ENCODE measurements at regions not wholly inside any gene's neighbourhood (a gene's known extent, or its start where the extent isn't known, plus 50 kb on each side); places are given as distances from the start of the nearest gene placed in this dataset.

- POLR2A ChIA-PET: no interaction called here
- CTCF ChIA-PET: no interaction called here
- no peaks in the 10 kb centered on the region for H3K4me1 Mint-ChIP-seq (ENCODE audit: low read depth)
- H3K27ac Mint-ChIP-seq: no peak overlapping the region
- no peaks in the 10 kb centered on the region for H3K27me3 Mint-ChIP-seq (ENCODE audit: low read depth)
- ATAC-seq (no peak), DNase-seq (no peak)
- no peaks in the 10 kb centered on the region for H3K36me3 Mint-ChIP-seq (ENCODE audit: low read depth)
- no peaks in the 10 kb centered on the region for H3K9me3 Mint-ChIP-seq (ENCODE audit: insufficient read depth)
- no peak overlapping the region for H3K4me3 Mint-ChIP-seq
Observed at GRCh38 chr5:34585601-34586104, 70.5 kb upstream of the RAI14 start.

- ATAC-seq: no peak
- Mint-ChIP-seq H3K27me3 (ENCODE audit: low read depth) (no peaks in the 10 kb centered on the region), H3K9me3 (ENCODE audit: insufficient read depth) (no peaks in the 10 kb centered on the region), H3K27ac (no peak overlapping the region), H3K4me3 (no peak overlapping the region), H3K36me3 (ENCODE audit: low read depth) (no peaks in the 10 kb centered on the region), H3K4me1 (ENCODE audit: low read depth) (no peaks in the 10 kb centered on the region)
- no peak for DNase-seq
- CTCF ChIA-PET: no interaction called here
- POLR2A ChIA-PET: no interaction called here
Observed at GRCh38 chr5:34586117-34586885, 69.8 kb upstream of the RAI14 start.

- ATAC-seq: no peak
- H3K27ac Mint-ChIP-seq: no peak overlapping the region
- no peaks in the 10 kb centered on the region for H3K27me3 Mint-ChIP-seq (ENCODE audit: low read depth)
- no peaks in the 10 kb centered on the region for H3K9me3 Mint-ChIP-seq (ENCODE audit: insufficient read depth)
- CTCF ChIA-PET: no interaction called here
- no peaks in the 10 kb centered on the region for H3K4me1 Mint-ChIP-seq (ENCODE audit: low read depth)
- POLR2A ChIA-PET: no interaction called here
- H3K36me3 Mint-ChIP-seq (ENCODE audit: low read depth): no peaks in the 10 kb centered on the region
- DNase-seq: no peak
- H3K4me3 Mint-ChIP-seq: no peak overlapping the region
Observed at GRCh38 chr5:34587355-34588241, 68.5 kb upstream of the RAI14 start.

- Mint-ChIP-seq H3K27ac (no peak overlapping the region), H3K9me3 (ENCODE audit: insufficient read depth) (no peaks in the 10 kb centered on the region), H3K4me1 (ENCODE audit: low read depth) (no peaks in the 10 kb centered on the region), H3K27me3 (ENCODE audit: low read depth) (no peaks in the 10 kb centered on the region), H3K36me3 (ENCODE audit: low read depth) (no peaks in the 10 kb centered on the region), H3K4me3 (no peak overlapping the region)
- no peak for ATAC-seq
- POLR2A ChIA-PET: no interaction called here
- CTCF ChIA-PET: no interaction called here
- no peak for DNase-seq
Observed at GRCh38 chr5:34589832-34590231, 66.3 kb upstream of the RAI14 start.

- Mint-ChIP-seq H3K4me1 (ENCODE audit: low read depth) (no peaks in the 10 kb centered on the region), H3K4me3 (no peak overlapping the region), H3K36me3 (ENCODE audit: low read depth) (no peaks in the 10 kb centered on the region), H3K9me3 (ENCODE audit: insufficient read depth) (no peaks in the 10 kb centered on the region), H3K27me3 (ENCODE audit: low read depth) (no peaks in the 10 kb centered on the region), H3K27ac (no peak overlapping the region)
- CTCF ChIA-PET: no interaction called here
- DNase-seq (no peak), ATAC-seq (no peak)
- POLR2A ChIA-PET: no interaction called here
Observed at GRCh38 chr5:34591723-34592122, 64.4 kb upstream of the RAI14 start.

GRCh38 chr5:34597034-34598027, 58.8 kb upstream of the RAI14 start:
- DNase-seq (no peak), ATAC-seq (no peak)
- no peaks in the 10 kb centered on the region for H3K4me1 Mint-ChIP-seq (ENCODE audit: low read depth)
- H3K36me3 Mint-ChIP-seq (ENCODE audit: low read depth): no peaks in the 10 kb centered on the region
- ChIA-PET POLR2A (no interaction called here), CTCF (interaction anchor here (0.6 kb wide), 1 partner anchor 326 kb away, joined by 3 read pairs; no protein-coding TSS in a partner anchor)
- no peaks in the 10 kb centered on the region for H3K27me3 Mint-ChIP-seq (ENCODE audit: low read depth)
- H3K4me3 Mint-ChIP-seq: no peak overlapping the region
- H3K9me3 Mint-ChIP-seq (ENCODE audit: insufficient read depth): no peaks in the 10 kb centered on the region
- no peak overlapping the region for H3K27ac Mint-ChIP-seq

GRCh38 chr5:34598177-34598794, 57.8 kb upstream of the RAI14 start:
- ChIA-PET POLR2A (interaction anchor here (0.5 kb wide), 1 partner anchor 1905 kb away, joined by 4 read pairs; no protein-coding TSS in a partner anchor), CTCF (interaction anchor here (0.6 kb wide), 1 partner anchor 325 kb away, joined by 3 read pairs; no protein-coding TSS in a partner anchor)
- Mint-ChIP-seq H3K36me3 (ENCODE audit: low read depth) (no peaks in the 10 kb centered on the region), H3K4me1 (ENCODE audit: low read depth) (no peaks in the 10 kb centered on the region), H3K27me3 (ENCODE audit: low read depth) (no peaks in the 10 kb centered on the region), H3K4me3 (no peak overlapping the region), H3K9me3 (ENCODE audit: insufficient read depth) (no peaks in the 10 kb centered on the region), H3K27ac (no peak overlapping the region)
- ATAC-seq: no peak
- no peak for DNase-seq

GRCh38 chr5:34599471-34600117, 56.5 kb upstream of the RAI14 start:
- CTCF ChIA-PET: no interaction called here
- no peaks in the 10 kb centered on the region for H3K27me3 Mint-ChIP-seq (ENCODE audit: low read depth)
- POLR2A ChIA-PET: no interaction called here
- DNase-seq (no peak), ATAC-seq (no peak)
- H3K27ac Mint-ChIP-seq: no peak overlapping the region
- no peak overlapping the region for H3K4me3 Mint-ChIP-seq
- no peaks in the 10 kb centered on the region for H3K36me3 Mint-ChIP-seq (ENCODE audit: low read depth)
- no peaks in the 10 kb centered on the region for H3K4me1 Mint-ChIP-seq (ENCODE audit: low read depth)
- no peaks in the 10 kb centered on the region for H3K9me3 Mint-ChIP-seq (ENCODE audit: insufficient read depth)

- no peak for ATAC-seq
- H3K4me1 Mint-ChIP-seq (ENCODE audit: low read depth): no peaks in the 10 kb centered on the region
- H3K27ac Mint-ChIP-seq: no peak overlapping the region
- H3K27me3 Mint-ChIP-seq (ENCODE audit: low read depth): no peaks in the 10 kb centered on the region
- ChIA-PET POLR2A (no interaction called here), CTCF (no interaction called here)
- no peaks in the 10 kb centered on the region for H3K9me3 Mint-ChIP-seq (ENCODE audit: insufficient read depth)
- no peak overlapping the region for H3K4me3 Mint-ChIP-seq
- H3K36me3 Mint-ChIP-seq (ENCODE audit: low read depth): no peaks in the 10 kb centered on the region
- no peak for DNase-seq
Observed at GRCh38 chr5:34600118-34600493, 56.0 kb upstream of the RAI14 start.

GRCh38 chr5:34603378-34603777, 52.8 kb upstream of the RAI14 start:
- Mint-ChIP-seq H3K27ac (no peak overlapping the region), H3K27me3 (ENCODE audit: low read depth) (no peaks in the 10 kb centered on the region), H3K4me1 (ENCODE audit: low read depth) (no peaks in the 10 kb centered on the region), H3K9me3 (ENCODE audit: insufficient read depth) (no peaks in the 10 kb centered on the region), H3K4me3 (no peak overlapping the region), H3K36me3 (ENCODE audit: low read depth) (no peaks in the 10 kb centered on the region)
- no peak for ATAC-seq
- CTCF ChIA-PET: interaction anchor here (1.0 kb wide), 1 partner anchor 80 kb away, joined by 4 read pairs; no protein-coding TSS in a partner anchor
- DNase-seq: no peak
- POLR2A ChIA-PET: no interaction called here

GRCh38 chr5:34604119-34604675, 51.9 kb upstream of the RAI14 start:
- no peak overlapping the region for H3K4me3 Mint-ChIP-seq
- POLR2A ChIA-PET: no interaction called here
- H3K27me3 Mint-ChIP-seq (ENCODE audit: low read depth): no peaks in the 10 kb centered on the region
- CTCF ChIA-PET: no interaction called here
- H3K9me3 Mint-ChIP-seq (ENCODE audit: insufficient read depth): no peaks in the 10 kb centered on the region
- DNase-seq (no peak), ATAC-seq (no peak)
- H3K36me3 Mint-ChIP-seq (ENCODE audit: low read depth): no peaks in the 10 kb centered on the region
- H3K27ac Mint-ChIP-seq: no peak overlapping the region
- no peaks in the 10 kb centered on the region for H3K4me1 Mint-ChIP-seq (ENCODE audit: low read depth)

Data from activated CD8-positive, alpha-beta T cell treated with anti-CD3 and anti-CD28 coated beads, Interleukin-2, amount 10 ng/mL, durations not matched to agents 7 days and 5 days (primary cell).